Common myeloid progenitor, CD34-positive (primary cell): ENCODE measurements at regions not wholly inside any gene's neighbourhood (a gene's known extent, or its start where the extent isn't known, plus 50 kb on each side); places are given as distances from the start of the nearest gene placed in this dataset.

Source experiments
- CTCF ChIA-PET: fragments of 350-600 bp; sonication (Branson Sonifier 250); formaldehyde crosslinking; loops from one replicate; lab custom pipeline; 2021; ENCODE audit warnings: antibody characterized with exemption; lab: Charles Lee
- POLR2A ChIA-PET: fragments of 350-600 bp; sonication (Branson Sonifier 250); formaldehyde crosslinking; loops from one replicate; lab custom pipeline; 2021; ENCODE audit warnings: antibody characterized with exemption; lab: Charles Lee
- DNase-seq, 3 donors: peaks; one replicate each; pipeline versions ENCODE4 v3.0.0 to v3.0.0-alpha.2; 2013
- H3K27ac ChIP-seq, 2 experiments: 1 replicate in 1 of 2; 2 replicates in 1 of 2; pipeline ENCODE4 v1.7.0; 2013; ENCODE audit warnings: inconsistent platforms in 2 of 2, low read length in 2 of 2, mild to moderate bottlenecking in 2 of 2, low read depth in 1 of 2, moderate library complexity in 1 of 2; ENCODE audit not compliant: severe bottlenecking in 2 of 2, insufficient read depth in 1 of 2, poor library complexity in 1 of 2
- H3K27me3 ChIP-seq, 5 experiments: replicated peaks in 2 of 5; 1 replicate in 3 of 5; 2 replicates in 2 of 5; pipeline versions ENCODE4 v1.6.1 to v1.7.0; 2013; ENCODE audit warnings: low read length in 4 of 5, mild to moderate bottlenecking in 2 of 5, moderate library complexity in 2 of 5, inconsistent platforms in 1 of 5; ENCODE audit not compliant: insufficient read depth in 5 of 5, control insufficient read depth in 4 of 5
- H3K36me3 ChIP-seq, 4 experiments: 1 replicate in 2 of 4; 2 replicates in 2 of 4; pipeline versions ENCODE4 v1.6.1 to v1.7.0; 2013; ENCODE audit warnings: low read length in 3 of 4, control low read depth in 1 of 4, mild to moderate bottlenecking in 1 of 4; ENCODE audit not compliant: control insufficient read depth in 4 of 4, insufficient read depth in 4 of 4
- H3K4me1 ChIP-seq, 4 experiments: 1 replicate in 3 of 4; 2 replicates in 1 of 4; pipeline versions ENCODE4 v1.6.1 to v1.7.1; 2013; ENCODE audit warnings: low read length in 3 of 4, mild to moderate bottlenecking in 3 of 4, control low read depth in 1 of 4, inconsistent platforms in 1 of 4, moderate library complexity in 1 of 4; ENCODE audit not compliant: control insufficient read depth in 4 of 4, insufficient read depth in 4 of 4; ENCODE audit errors: control extremely low read depth in 1 of 4
- H3K4me3 ChIP-seq, 7 experiments: 1 replicate in 4 of 7; 2 replicates in 3 of 7; pipeline versions ENCODE4 v1.5.1 to v1.7.0; 2013; ENCODE audit warnings: mild to moderate bottlenecking in 7 of 7, low read length in 6 of 7, moderate library complexity in 6 of 7, inconsistent platforms in 2 of 7, low read depth in 2 of 7, control low read depth in 1 of 7; ENCODE audit not compliant: insufficient read depth in 4 of 7, control insufficient read depth in 1 of 7; ENCODE audit errors: extremely low read depth in 1 of 7
- H3K9me3 ChIP-seq, 5 experiments: 1 replicate in 4 of 5; 2 replicates in 1 of 5; pipeline versions ENCODE4 v1.6.1 to v1.7.1; 2013; ENCODE audit warnings: low read length in 4 of 5, mild to moderate bottlenecking in 2 of 5, inconsistent platforms in 1 of 5, low read depth in 1 of 5, moderate library complexity in 1 of 5; ENCODE audit not compliant: control insufficient read depth in 4 of 5, insufficient read depth in 2 of 5; ENCODE audit errors: control extremely low read depth in 1 of 5
- WGBS: methylation state at CpG from one replicate; pipeline ENCODE4 v1.1.5; 2013; ENCODE audit not compliant: insufficient coverage; 5-methylcytosine and 5-hydroxymethylcytosine counted together

- WGBS, result no CpG with 5 or more reads among the region's 3 CpGs
- Histone ChIP-seq H3K27me3 (no peaks in the 10 kb centered on the region), H3K27ac (no peak overlapping the region), H3K4me3 (no peak overlapping the region), H3K4me1 (no peaks in the 10 kb centered on the region), H3K36me3 (no peaks in the 10 kb centered on the region), H3K9me3 (no peaks in the 10 kb centered on the region)
- DNase-seq, result no peak
- CTCF ChIA-PET, result no interaction called here
- POLR2A ChIA-PET, result no interaction called here
Observed at GRCh38 chr2:150605664-150606063, 118.2 kb upstream of the RND3 start.

- ChIA-PET POLR2A (interaction anchor here (0.7 kb wide), 1 partner anchor 74 kb away, joined by 3 read pairs; no protein-coding TSS in a partner anchor), CTCF (interaction anchor here (1.0 to 1.5 kb wide), 2 partner anchors 19 to 637 kb away, joined by 3 read pairs; no protein-coding TSS in a partner anchor)
- DNase-seq, result no peak
- Histone ChIP-seq H3K9me3 (no peaks in the 10 kb centered on the region), H3K27me3 (no peaks in the 10 kb centered on the region), H3K36me3 (no peaks in the 10 kb centered on the region), H3K4me1 (no peaks in the 10 kb centered on the region), H3K4me3 (no peak overlapping the region), H3K27ac (no peak overlapping the region)
- no CpG with 5 or more reads among the region's 6 CpGs for WGBS
Observed at GRCh38 chr2:150601280-150602038, 114.0 kb upstream of the RND3 start.

- H3K36me3 ChIP-seq, result no peaks in the 10 kb centered on the region
- H3K27ac ChIP-seq, result no peak overlapping the region
- H3K27me3 ChIP-seq, result no peaks in the 10 kb centered on the region
- ChIA-PET CTCF (interaction anchor here (1.5 kb wide), 1 partner anchor 639 kb away, joined by 3 read pairs; no protein-coding TSS in a partner anchor), POLR2A (no interaction called here)
- H3K4me3 ChIP-seq, result no peak overlapping the region
- no peaks in the 10 kb centered on the region for H3K4me1 ChIP-seq
- H3K9me3 ChIP-seq, result no peaks in the 10 kb centered on the region
- DNase-seq, result no peak
Observed at GRCh38 chr2:150599889-150600288, 112.4 kb upstream of the RND3 start.

GRCh38 chr2:150598383-150598782 is 110.9 kb upstream of the RND3 start:
- CTCF ChIA-PET, result no interaction called here
- H3K9me3 ChIP-seq, result no peaks in the 10 kb centered on the region

GRCh38 chr2:150595803-150596470 is 108.5 kb upstream of the RND3 start:
- POLR2A ChIA-PET, result no interaction called here
- CTCF ChIA-PET, result no interaction called here
- H3K27ac ChIP-seq, result no peak overlapping the region
- H3K36me3 ChIP-seq, result no peaks in the 10 kb centered on the region
- WGBS, result 76% methylated on average over 2 of the region's 4 CpGs
- no peaks in the 10 kb centered on the region for H3K27me3 ChIP-seq
- H3K4me3 ChIP-seq, result no peak overlapping the region
- H3K9me3 ChIP-seq, result no peaks in the 10 kb centered on the region
- no peaks in the 10 kb centered on the region for H3K4me1 ChIP-seq
- DNase-seq, result no peak

More at GRCh38 chr2:150598383-150598782, 110.9 kb upstream of the RND3 start:
- no peaks in the 10 kb centered on the region for H3K4me1 ChIP-seq
- no peak overlapping the region for H3K4me3 ChIP-seq
- POLR2A ChIA-PET, result no interaction called here
- 58% methylated on average over 2 of the region's 2 CpGs for WGBS
- H3K36me3 ChIP-seq, result no peaks in the 10 kb centered on the region
- DNase-seq, result no peak
- H3K27ac ChIP-seq, result no peak overlapping the region
- no peaks in the 10 kb centered on the region for H3K27me3 ChIP-seq

- CTCF ChIA-PET, result no interaction called here
Observed at GRCh38 chr2:150594299-150594698, 106.8 kb upstream of the RND3 start.

More at GRCh38 chr2:150594299-150594698, 106.8 kb upstream of the RND3 start:
- H3K36me3 ChIP-seq, result no peaks in the 10 kb centered on the region
- H3K4me1 ChIP-seq, result no peaks in the 10 kb centered on the region
- POLR2A ChIA-PET, result no interaction called here
- 100% methylated on average over 4 of the region's 5 CpGs for WGBS
- DNase-seq, result no peak
- no peaks in the 10 kb centered on the region for H3K27me3 ChIP-seq
- H3K27ac ChIP-seq, result no peak overlapping the region
- H3K4me3 ChIP-seq, result no peak overlapping the region
- no peaks in the 10 kb centered on the region for H3K9me3 ChIP-seq
